Rectal smooth muscle tissue (tissue), 1 donor: ENCODE measurements at regions not wholly inside any gene's neighbourhood (a gene's known extent, or its start where the extent isn't known, plus 50 kb on each side); places are given as distances from the start of the nearest gene placed in this dataset.
"Not testable (repeated sequence)": the region's sequence is repeated elsewhere in the genome, so short reads cannot be mapped to it uniquely, and the experiment has no call there.

Experiments
- H3K27ac ChIP-seq: one replicate; pipeline ENCODE4 v1.7.0; 2013; ENCODE audit warnings: low read depth, low read length, inconsistent platforms
- H3K27me3 ChIP-seq: one replicate; pipeline ENCODE4 v1.7.0; 2013; ENCODE audit warnings: low read length; ENCODE audit not compliant: control insufficient read depth, insufficient read depth
- H3K36me3 ChIP-seq: one replicate; pipeline ENCODE4 v1.7.0; 2013; ENCODE audit warnings: low read length; ENCODE audit not compliant: control insufficient read depth, insufficient read depth
- H3K4me1 ChIP-seq: one replicate; pipeline ENCODE4 v1.7.0; 2013; ENCODE audit warnings: low read length; ENCODE audit not compliant: control insufficient read depth, insufficient read depth
- H3K4me3 ChIP-seq: one replicate; pipeline ENCODE4 v1.7.0; 2013; ENCODE audit warnings: low read length
- H3K9ac ChIP-seq: one replicate; pipeline ENCODE4 v1.7.0; 2013; ENCODE audit warnings: low read length

DNA sequence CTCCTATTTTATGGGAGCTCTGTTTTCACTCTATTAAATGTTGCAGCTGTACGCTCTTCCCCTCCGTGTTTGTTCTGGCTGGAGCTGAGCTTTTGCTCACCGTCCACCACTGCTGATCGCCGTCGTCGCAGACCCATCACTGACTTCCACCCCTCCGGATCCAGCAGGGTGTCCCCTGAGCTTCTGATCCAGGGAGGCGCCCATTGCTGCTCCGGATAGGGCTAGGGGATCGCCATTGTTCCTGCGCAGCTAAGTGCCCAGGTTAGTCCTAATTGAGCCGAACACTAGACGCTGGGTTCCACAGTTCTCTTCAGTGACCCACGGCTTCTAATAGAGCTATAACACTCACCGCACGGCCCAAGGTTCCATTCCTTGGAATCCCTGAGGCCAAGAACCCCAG, 96.2 kb upstream of the PRDM9 start:
- H3K27ac ChIP-seq: no peak overlapping the region
- H3K4me1 ChIP-seq: no peaks in the 10 kb centered on the region
- H3K9ac ChIP-seq: no peak overlapping the region
- no peak overlapping the region for H3K4me3 ChIP-seq
- no peaks in the 10 kb centered on the region for H3K27me3 ChIP-seq
- H3K36me3 ChIP-seq: no peaks in the 10 kb centered on the region

DNA sequence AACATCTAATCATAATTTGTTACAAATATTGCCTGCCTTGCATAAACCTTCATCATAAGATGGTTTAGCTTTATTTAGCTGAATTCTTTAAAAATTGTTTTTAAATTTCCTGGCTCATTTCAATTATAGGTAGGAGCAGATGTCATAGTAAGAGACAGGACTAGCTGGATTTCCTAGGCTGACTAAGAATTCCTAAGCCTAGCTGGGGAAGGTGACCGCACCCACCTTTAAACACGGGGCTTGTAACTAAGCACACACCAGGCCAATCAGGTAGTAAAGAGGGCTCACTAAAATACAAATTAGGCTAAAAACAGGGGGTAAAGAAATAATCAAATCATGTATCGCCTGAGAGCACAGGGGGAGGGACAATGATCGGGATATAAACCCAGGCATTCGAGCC, 96.6 kb upstream of the PRDM9 start:
- not testable (repeated sequence) for H3K36me3 ChIP-seq, H3K4me3 ChIP-seq, H3K27ac ChIP-seq, H3K4me1 ChIP-seq, H3K27me3 ChIP-seq, H3K9ac ChIP-seq

DNA sequence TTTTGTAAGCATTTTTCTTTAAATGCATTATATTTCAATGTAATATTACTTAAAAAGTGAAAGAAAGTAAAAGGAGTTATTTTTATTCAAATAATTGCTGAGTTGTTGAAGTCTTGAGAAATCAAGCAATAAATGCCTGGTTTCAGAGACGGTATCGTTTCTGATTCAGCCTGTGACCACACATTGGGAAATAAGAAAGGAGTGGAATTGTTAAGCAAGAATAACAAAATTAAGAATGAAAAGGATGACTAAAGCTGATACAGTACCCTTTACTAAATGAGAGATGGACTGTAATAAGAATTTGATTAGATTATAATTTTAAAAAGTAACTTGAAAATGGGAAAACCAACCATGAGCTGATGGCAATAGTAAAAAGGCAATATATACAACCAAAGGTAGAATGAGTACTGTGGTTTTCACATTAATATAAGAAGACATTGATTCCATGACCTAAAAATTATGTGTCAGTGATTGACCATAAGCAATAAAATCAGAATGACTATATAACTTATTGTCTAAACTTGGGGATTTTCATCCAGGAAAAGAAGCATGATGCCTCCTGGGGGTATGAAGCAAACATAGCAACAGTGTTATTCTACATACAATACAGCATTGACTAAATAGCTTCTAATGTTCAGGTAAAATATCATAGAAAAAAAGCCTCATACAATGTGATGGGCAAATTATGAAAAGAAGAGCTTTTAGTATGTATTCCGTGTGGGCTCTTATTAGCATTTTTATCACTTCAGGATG, 101.9 kb upstream of the PRDM9 start:
- no peak overlapping the region for H3K4me3 ChIP-seq
- no peaks in the 10 kb centered on the region for H3K27me3 ChIP-seq
- no peaks in the 10 kb centered on the region for H3K4me1 ChIP-seq
- no peak overlapping the region for H3K9ac ChIP-seq
- H3K36me3 ChIP-seq: no peaks in the 10 kb centered on the region
- H3K27ac ChIP-seq: no peak overlapping the region

DNA sequence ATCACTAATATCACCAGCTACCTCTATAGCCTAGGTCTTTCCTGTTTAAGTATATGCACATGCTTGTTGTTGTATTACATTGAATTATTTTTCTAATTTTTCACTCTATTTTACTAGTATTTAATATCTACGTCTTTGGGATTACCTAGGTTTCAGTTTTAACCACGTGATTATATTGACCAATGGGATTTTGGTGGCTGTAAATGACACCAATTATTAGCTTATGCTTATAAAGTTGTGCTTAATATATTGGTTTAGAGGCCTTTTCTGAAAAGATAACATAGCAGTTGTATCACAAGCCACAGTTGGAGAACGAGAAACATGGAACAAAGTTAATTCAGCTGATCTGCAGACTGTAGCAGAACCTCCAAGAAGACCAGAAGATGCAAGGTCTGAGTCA, 104.8 kb upstream of the PRDM9 start:
- H3K27me3 ChIP-seq: no peaks in the 10 kb centered on the region
- no peak overlapping the region for H3K4me3 ChIP-seq
- no peaks in the 10 kb centered on the region for H3K36me3 ChIP-seq
- no peaks in the 10 kb centered on the region for H3K4me1 ChIP-seq
- no peak overlapping the region for H3K9ac ChIP-seq
- no peak overlapping the region for H3K27ac ChIP-seq

DNA sequence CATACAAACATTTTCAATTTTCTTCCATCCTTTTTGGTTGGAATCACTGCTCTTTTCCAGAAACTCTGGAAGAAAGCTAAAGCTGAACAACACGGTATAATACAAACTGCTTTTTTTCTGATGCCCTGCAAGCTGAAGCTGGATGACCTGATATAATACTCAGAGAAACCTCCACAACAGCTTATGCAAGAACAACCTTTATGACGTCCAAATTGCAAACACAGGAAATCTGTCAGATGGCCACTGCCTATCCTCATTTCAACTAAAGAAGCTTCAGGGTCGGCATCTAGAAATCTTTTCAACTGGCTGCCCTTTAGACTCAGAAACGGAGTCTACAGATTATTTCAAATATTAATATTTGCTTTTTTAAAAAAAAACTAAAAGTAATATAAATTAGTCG, 106.5 kb upstream of the PRDM9 start:
- no peak overlapping the region for H3K4me3 ChIP-seq
- no peak overlapping the region for H3K27ac ChIP-seq

DNA sequence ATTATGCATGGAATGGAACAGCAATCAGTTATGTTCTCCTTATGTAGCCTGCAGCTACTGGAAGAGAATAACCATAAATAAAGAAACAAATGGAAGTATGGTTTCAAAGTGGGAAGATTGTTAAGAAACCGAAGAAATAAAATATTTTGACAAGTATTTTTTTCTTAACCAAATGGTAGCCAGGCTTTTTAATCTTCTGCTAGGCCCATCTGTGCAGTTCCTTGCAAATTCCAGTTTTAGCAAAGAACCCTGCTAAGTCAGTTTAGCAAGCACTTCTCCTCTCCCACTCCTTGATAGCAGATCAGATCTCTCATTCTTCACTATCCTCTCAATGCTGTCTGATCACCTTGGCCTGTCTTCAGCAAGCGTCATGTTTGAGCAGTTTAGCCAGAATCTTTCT, 111.1 kb upstream of the PRDM9 start:
- no peak overlapping the region for H3K9ac ChIP-seq
- H3K27me3 ChIP-seq: no peaks in the 10 kb centered on the region
- no peak overlapping the region for H3K4me3 ChIP-seq
- no peaks in the 10 kb centered on the region for H3K4me1 ChIP-seq
- H3K36me3 ChIP-seq: no peaks in the 10 kb centered on the region
- no peak overlapping the region for H3K27ac ChIP-seq

More for the DNA sequence above, 106.5 kb upstream of the PRDM9 start:
- Histone ChIP-seq H3K36me3 (no peaks in the 10 kb centered on the region), H3K4me1 (no peaks in the 10 kb centered on the region), H3K27me3 (no peaks in the 10 kb centered on the region), H3K9ac (no peak overlapping the region)

DNA sequence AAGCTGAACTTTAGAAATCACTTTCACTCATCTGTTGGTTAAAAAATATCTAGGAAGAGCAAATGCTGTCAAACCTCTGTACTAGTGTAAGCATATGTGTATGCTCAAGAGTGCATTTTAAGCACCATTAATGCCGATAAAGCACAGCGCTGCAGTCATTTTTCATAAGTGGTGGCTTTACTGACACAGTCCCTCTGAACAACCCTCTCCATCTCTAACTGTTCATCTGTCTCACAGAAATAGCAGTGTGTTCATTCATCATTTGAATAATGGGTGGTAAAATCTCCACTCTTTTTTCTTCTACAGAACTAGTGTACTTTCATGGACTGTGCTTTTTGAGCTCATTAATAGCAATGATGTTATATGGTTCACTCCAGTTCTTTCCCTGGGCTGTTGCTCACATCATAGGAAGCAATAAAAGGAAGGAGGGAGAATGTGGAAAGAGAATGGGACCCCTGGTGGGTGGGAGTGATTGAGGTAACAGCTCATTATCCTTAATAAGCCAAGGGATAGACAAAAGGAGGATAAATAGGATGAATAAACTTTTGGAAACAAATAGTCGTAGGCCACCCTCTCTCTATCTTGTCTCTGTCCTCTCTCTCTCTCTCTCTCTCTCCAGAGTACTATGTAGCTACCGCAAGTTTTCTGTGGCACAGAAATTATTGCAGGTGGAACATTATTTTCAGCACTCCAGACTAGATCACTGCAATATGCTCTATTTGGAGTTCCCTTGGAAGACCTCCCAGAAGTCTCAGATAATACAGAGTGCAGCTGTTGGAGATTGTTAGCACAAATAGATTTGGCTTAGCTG, 117.9 kb upstream of the PRDM9 start:
- Histone ChIP-seq H3K9ac (no peak overlapping the region), H3K4me3 (no peak overlapping the region), H3K36me3 (no peaks in the 10 kb centered on the region), H3K4me1 (no peaks in the 10 kb centered on the region), H3K27ac (no peak overlapping the region), H3K27me3 (no peaks in the 10 kb centered on the region)

DNA sequence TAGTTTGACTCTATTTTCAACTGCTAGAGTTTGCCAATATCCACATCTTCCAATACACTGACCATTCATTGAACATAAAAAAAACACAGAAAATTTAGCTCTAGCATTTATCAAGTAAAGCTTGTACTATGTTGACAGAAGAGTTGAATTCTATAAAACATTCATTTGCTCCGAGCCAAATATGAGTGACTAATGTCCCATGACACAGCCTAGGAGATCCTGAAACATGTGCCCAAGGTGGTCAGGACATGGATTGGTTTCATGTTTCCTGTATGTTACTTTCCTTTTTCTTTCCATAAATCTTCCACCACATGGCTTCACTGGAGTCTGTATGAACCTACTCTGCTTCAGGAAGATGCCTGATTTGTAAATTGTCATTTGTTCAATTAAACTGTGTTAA, 122.4 kb upstream of the PRDM9 start:
- Histone ChIP-seq H3K4me3 (no peak overlapping the region), H3K36me3 (no peaks in the 10 kb centered on the region), H3K27me3 (no peaks in the 10 kb centered on the region), H3K9ac (no peak overlapping the region), H3K4me1 (no peaks in the 10 kb centered on the region), H3K27ac (no peak overlapping the region)

DNA sequence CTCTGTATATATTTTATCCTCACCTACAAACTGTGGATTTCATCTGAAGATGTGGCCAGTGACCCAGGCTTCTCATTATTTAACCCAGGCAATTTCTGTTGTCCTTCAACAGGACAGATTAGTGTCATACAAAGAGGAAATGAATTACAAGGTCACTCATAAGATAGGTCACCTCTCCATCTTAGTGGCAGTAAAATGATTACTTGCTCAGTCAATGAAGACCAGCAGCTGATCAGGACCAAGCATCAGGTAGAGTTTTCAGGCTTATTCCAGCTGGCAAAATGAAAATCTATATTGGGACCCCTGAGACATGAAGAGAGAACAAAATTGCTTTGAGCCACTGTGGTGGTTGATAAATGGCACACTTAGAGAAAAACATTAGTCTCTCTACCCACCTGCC, 135.2 kb upstream of the PRDM9 start:
- H3K27me3 ChIP-seq: no peaks in the 10 kb centered on the region
- H3K27ac ChIP-seq: no peak overlapping the region
- no peaks in the 10 kb centered on the region for H3K36me3 ChIP-seq
- H3K9ac ChIP-seq: no peak overlapping the region
- no peak overlapping the region for H3K4me3 ChIP-seq
- no peaks in the 10 kb centered on the region for H3K4me1 ChIP-seq

DNA sequence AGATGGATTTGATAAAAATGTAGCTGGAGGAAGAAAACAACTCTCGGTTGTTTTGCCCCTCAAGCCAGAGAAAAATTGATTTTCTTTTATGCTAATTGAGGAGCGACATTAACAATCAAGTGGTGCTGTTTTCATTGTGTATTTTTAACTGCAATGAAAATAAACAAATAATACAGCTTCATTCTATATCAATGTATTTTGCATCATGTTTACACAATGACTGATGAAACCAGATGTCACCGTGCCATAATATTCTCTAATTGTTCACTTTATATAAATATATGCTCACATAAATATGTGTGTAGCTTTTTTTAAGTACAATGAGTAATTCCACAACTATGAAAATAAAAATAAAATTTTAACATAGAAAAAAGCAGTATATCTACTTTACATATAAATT, 139.0 kb upstream of the PRDM9 start:
- H3K36me3 ChIP-seq: no peaks in the 10 kb centered on the region
- no peak overlapping the region for H3K9ac ChIP-seq
- no peak overlapping the region for H3K4me3 ChIP-seq

DNA sequence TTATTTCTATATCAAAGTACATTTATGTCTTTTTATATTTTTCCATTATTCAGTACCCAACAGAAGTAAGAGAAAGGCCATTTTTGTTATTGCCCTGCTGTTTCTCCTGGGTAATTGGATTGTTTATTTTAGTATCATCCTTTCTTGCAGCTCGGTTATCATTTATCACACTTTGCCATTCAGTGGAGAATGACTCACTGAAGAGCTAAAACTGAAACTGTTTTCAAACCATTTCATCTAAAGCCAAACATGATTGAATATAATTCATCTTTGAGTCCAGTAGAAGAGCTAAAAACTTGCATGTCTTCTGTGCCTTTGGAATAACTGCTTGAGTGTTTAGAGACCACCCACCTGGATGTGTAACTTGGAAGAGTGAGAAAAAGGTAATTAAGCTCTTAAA, 139.5 kb upstream of the PRDM9 start:
- Histone ChIP-seq H3K4me3 (no peak overlapping the region), H3K27me3 (no peaks in the 10 kb centered on the region), H3K27ac (no peak overlapping the region), H3K9ac (no peak overlapping the region), H3K36me3 (no peaks in the 10 kb centered on the region), H3K4me1 (no peaks in the 10 kb centered on the region)

More for the DNA sequence above, 139.0 kb upstream of the PRDM9 start:
- no peaks in the 10 kb centered on the region for H3K27me3 ChIP-seq
- H3K27ac ChIP-seq: no peak overlapping the region
- no peaks in the 10 kb centered on the region for H3K4me1 ChIP-seq

DNA sequence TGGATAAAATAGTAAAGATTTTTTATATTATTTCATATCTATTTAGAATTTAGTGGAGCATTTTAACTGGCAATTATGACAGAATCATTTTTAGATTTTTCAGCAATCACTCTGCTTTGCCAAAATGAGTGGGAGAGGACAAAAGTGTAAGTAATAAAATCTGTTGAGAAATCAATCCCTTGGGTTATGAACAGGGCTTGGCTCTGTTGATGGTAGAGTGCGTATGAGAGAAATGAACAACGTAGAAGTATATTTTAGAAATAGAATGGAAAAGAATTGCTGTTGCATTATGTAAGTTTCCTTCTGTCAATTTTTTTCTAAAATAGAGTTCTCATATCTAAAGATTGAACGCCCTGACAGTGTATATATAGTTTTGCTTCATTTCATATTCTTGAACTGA, 154.1 kb upstream of the PRDM9 start:
- Histone ChIP-seq H3K36me3 (no peaks in the 10 kb centered on the region), H3K4me3 (no peak overlapping the region), H3K27me3 (no peaks in the 10 kb centered on the region), H3K9ac (no peak overlapping the region), H3K27ac (no peak overlapping the region), H3K4me1 (no peaks in the 10 kb centered on the region)

DNA sequence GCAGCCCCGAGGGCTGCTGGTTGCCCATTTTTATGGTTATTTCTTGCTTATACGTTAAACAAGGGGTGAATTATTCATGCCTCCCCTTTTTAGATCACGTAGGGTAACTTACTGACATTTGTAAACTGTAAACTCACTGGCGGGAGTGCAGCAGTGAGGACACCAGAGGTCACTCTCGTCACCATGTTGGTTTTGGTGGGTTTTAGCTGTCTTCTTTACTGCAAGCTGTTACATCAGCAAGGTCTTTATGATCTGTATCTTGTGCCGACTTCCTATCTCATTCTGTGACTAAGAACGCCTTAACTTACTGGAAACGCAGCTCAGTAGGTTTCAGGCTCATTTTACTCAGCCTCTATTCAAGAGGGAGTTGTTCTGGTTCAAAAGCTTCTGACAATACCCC, 155.0 kb upstream of the PRDM9 start:
- H3K27ac ChIP-seq: no peak overlapping the region
- no peaks in the 10 kb centered on the region for H3K4me1 ChIP-seq
- no peaks in the 10 kb centered on the region for H3K36me3 ChIP-seq

More for the DNA sequence above, 155.0 kb upstream of the PRDM9 start:
- no peak overlapping the region for H3K9ac ChIP-seq
- no peak overlapping the region for H3K4me3 ChIP-seq
- no peaks in the 10 kb centered on the region for H3K27me3 ChIP-seq
